HCT116 (cell line): ENCODE measurements at regions not wholly inside any gene's neighbourhood (a gene's known extent, or its start where the extent isn't known, plus 50 kb on each side); places are given as distances from the start of the nearest gene placed in this dataset.

Experiments
- ATAC-seq: fragments of 200-7000 bp; cut with Tn5 transposase; 2 replicates; pipeline ENCODE4 v1.9.1; 2020; ENCODE audit warnings: mild to moderate bottlenecking, moderate library complexity
- BruUV-seq: library from RNA; stranded (reverse); fragments of 400-500 nt; replicated peaks from 2 replicates; lab custom pipeline; 2021; lab: Mats Ljungman, UMichigan
- CTCF ChIA-PET: fragments of 300-600 bp; sonication (Branson Sonifier 250); formaldehyde crosslinking; loops from one replicate; lab custom pipeline; 2021; ENCODE audit warnings: antibody characterized with exemption; lab: Charles Lee
- POLR2A ChIA-PET: fragments of 300-600, 350-600 bp; sonication (Branson Sonifier 250); formaldehyde crosslinking; loops from one replicate; lab custom pipeline; 2021; ENCODE audit warnings: antibody characterized with exemption; lab: Charles Lee
- RAD21 ChIA-PET, 2 experiments: fragments of 300-600 bp; sonication (Branson Sonifier 250); formaldehyde crosslinking; loops; one replicate each; lab custom pipeline; 2023; ENCODE audit warnings: low total read pairs in 2 of 2; ENCODE audit not compliant: uncharacterized antibody in 2 of 2, unreplicated experiment in 2 of 2, low non-redundant PET in 1 of 2; lab: Charles Lee
- DNase-seq: peaks from one replicate; pipeline ENCODE4 v3.0.0-alpha.2; 2010; ENCODE audit warnings: low read depth, low spot score
- H2AFZ ChIP-seq: fragments of 200-600 bp; shearing (Covaris generic), sonication (generic); 2 replicates; pipeline ENCODE4 v1.6.1; 2017; ENCODE audit warnings: low read depth, mixed run types, mixed read lengths, antibody characterized with exemption, low read length; ENCODE audit not compliant: poor library complexity, severe bottlenecking
- H3K27ac ChIP-seq: 2 replicates; pipeline ENCODE4 v1.5.1; 2012; ENCODE audit warnings: low read depth, low read length
- H3K27me3 ChIP-seq: fragments of 200-600 bp; sonication (generic); 2 replicates; pipeline ENCODE4 v1.6.1; 2016; ENCODE audit warnings: mixed run types, low read length, mixed read lengths; ENCODE audit not compliant: insufficient read depth
- H3K36me3 ChIP-seq, 2 experiments: fragments of 200-500 bp in 1 of 2; fragments of 200-600 bp in 1 of 2; sonication (Bioruptor generic) in 1 of 2; sonication (generic) in 1 of 2; 2 replicates each; pipeline versions ENCODE4 v1.5.1 to v1.6.1; 2014 to 2016; ENCODE audit warnings: low read length in 2 of 2, inconsistent platforms in 1 of 2, mixed read lengths in 1 of 2, mixed run types in 1 of 2; ENCODE audit not compliant: insufficient read depth in 2 of 2, control insufficient read depth in 1 of 2
- H3K4me1 ChIP-seq, 2 experiments: fragments of 200-600 bp in 1 of 2; sonication (generic) in 1 of 2; 2 replicates each; pipeline versions ENCODE4 v1.5.1 to v1.6.1; 2012 to 2017; ENCODE audit warnings: low read length in 2 of 2, inconsistent platforms in 1 of 2, mild to moderate bottlenecking in 1 of 2, mixed read lengths in 1 of 2, mixed run types in 1 of 2, moderate library complexity in 1 of 2; ENCODE audit not compliant: insufficient read depth in 2 of 2, control insufficient read depth in 1 of 2
- H3K4me2 ChIP-seq: fragments of 200-600 bp; sonication (generic); 2 replicates; pipeline ENCODE4 v1.6.1; 2017; ENCODE audit warnings: mixed run types, low read length, mixed read lengths
- H3K4me3 ChIP-seq, 2 experiments: fragments of 200-600 bp in 1 of 2; sonication (generic) in 1 of 2; replicated peaks in 1 of 2; 2 replicates each; pipeline ENCODE4 v1.5.1; 2011 to 2016; ENCODE audit warnings: low read length in 2 of 2, control low read depth in 1 of 2, low read depth in 1 of 2, mild to moderate bottlenecking in 1 of 2, mixed read lengths in 1 of 2, mixed run types in 1 of 2
- H3K79me2 ChIP-seq: fragments of 200-600 bp; sonication (generic); 2 replicates; pipeline ENCODE4 v1.6.1; 2017; ENCODE audit warnings: mild to moderate bottlenecking, mixed run types, low read length, moderate library complexity, mixed read lengths; ENCODE audit not compliant: insufficient read depth
- H3K9ac ChIP-seq: fragments of 200-600 bp; sonication (generic); 2 replicates; pipeline ENCODE4 v1.6.1; 2016; ENCODE audit warnings: low read length, mixed read lengths
- H3K9me2 ChIP-seq: fragments of 200-600 bp; sonication (generic), shearing (Covaris generic); 2 replicates; pipeline ENCODE4 v1.6.1; 2017; ENCODE audit warnings: mixed run types, mild to moderate bottlenecking, moderate library complexity; ENCODE audit not compliant: insufficient read depth
- H3K9me3 ChIP-seq, 2 experiments: fragments of 200-500 bp in 1 of 2; fragments of 200-600 bp in 1 of 2; sonication (Bioruptor generic) in 1 of 2; sonication (generic) in 1 of 2; 2 replicates each; pipeline ENCODE4 v1.6.1; 2014 to 2017; ENCODE audit warnings: low read length in 2 of 2, mixed read lengths in 2 of 2, inconsistent platforms in 1 of 2, low read depth in 1 of 2, mild to moderate bottlenecking in 1 of 2, mixed run types in 1 of 2, moderate library complexity in 1 of 2; ENCODE audit not compliant: control insufficient read depth in 1 of 2, insufficient read depth in 1 of 2
- H4K20me1 ChIP-seq: fragments of 200-600 bp; sonication (generic), shearing (Covaris generic); 2 replicates; pipeline ENCODE4 v1.6.1; 2017; ENCODE audit warnings: mixed run types, mild to moderate bottlenecking, moderate library complexity; ENCODE audit not compliant: insufficient read depth
- CBX3 ChIP-seq: IDR thresholded peaks from 2 replicates; pipeline ENCODE4 v1.6.1; 2012; ENCODE audit warnings: low read depth
- CTCF ChIP-seq, 3 experiments: fragments of 200-600 bp in 1 of 3; sonication (generic) in 1 of 3; IDR thresholded peaks in 2 of 3; conservative IDR thresholded peaks in 1 of 3; 2 replicates each; pipeline ENCODE4 v1.5.1; 2012 to 2017; ENCODE audit warnings: low read depth in 2 of 3, low read length in 2 of 3, antibody characterized with exemption in 1 of 3, borderline replicate concordance in 1 of 3, control low read depth in 1 of 3, mild to moderate bottlenecking in 1 of 3, mixed read lengths in 1 of 3, mixed run types in 1 of 3, moderate library complexity in 1 of 3; ENCODE audit not compliant: insufficient read depth in 1 of 3
- EGR1 ChIP-seq: IDR thresholded peaks from 2 replicates; pipeline ENCODE4 v1.6.1; 2012; ENCODE audit warnings: low read depth
- FOSL1 ChIP-seq: IDR thresholded peaks from 2 replicates; pipeline ENCODE4 v1.6.1; 2012; ENCODE audit warnings: low read depth
- JUND ChIP-seq: IDR thresholded peaks from 2 replicates; pipeline ENCODE4 v1.6.1; 2012
- POLR2AphosphoS5 ChIP-seq: IDR thresholded peaks from 2 replicates; pipeline ENCODE4 v1.6.1; 2011; ENCODE audit warnings: mild to moderate bottlenecking, low read depth, low read length, moderate library complexity
- SP1 ChIP-seq: IDR thresholded peaks from 2 replicates; pipeline ENCODE4 v1.6.1; 2012; ENCODE audit warnings: low read depth
- intact Hi-C: fragments of 100-400 bp; cut with micrococcal nuclease; formaldehyde crosslinking; loops from 2 replicates; pipeline ENCODE4 v1.10.0; 2022
- TF ChIP-seq, protein P1 (sequence below): IDR thresholded peaks from 2 replicates; pipeline ENCODE4 v1.6.1; 2012; ENCODE audit warnings: low read depth

DNA sequence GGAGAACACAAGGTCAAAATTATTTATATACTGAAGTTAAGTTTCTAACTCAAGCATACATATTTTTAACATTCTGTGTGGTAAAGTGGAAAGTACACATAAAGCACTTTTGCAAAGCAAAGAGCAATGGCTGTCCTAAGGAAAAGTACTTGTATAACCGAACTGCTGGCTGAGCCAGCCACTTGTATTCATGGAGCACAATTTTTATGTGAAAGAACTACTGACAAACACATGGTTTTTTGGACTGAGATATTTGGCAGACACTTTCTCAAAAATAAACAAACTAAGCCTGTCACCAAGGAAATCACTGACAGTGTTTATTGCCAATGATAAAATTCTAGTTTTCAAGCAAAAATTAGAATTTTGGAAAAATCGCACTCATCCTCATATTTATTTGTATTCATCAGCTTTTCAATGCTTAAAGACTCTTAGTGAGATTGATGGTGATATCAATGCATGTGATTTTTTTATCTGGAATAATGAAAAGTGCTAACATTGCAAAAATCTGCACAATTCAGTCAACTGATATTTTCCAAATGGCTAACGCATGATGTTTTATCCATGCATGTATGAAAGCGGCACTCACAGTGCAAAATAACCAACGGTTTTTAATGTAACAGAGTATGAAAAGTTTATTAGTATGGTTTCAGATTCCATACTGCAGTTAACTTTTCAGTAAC, 125.3 kb downstream of the IPO8 start:
- no peaks in the 10 kb centered on the region for H4K20me1 ChIP-seq
- intact Hi-C loops, result no loop called here
- no peaks in the 10 kb centered on the region for H3K9me2 ChIP-seq
- CTCF ChIA-PET, result no interaction called here
- POLR2A ChIA-PET, result no interaction called here
- no peaks in the 10 kb centered on the region for H3K4me1 ChIP-seq
- no peaks in the 10 kb centered on the region for H3K36me3 ChIP-seq
- no peaks in the 10 kb centered on the region; a peak in 1 of 4 replicates for H3K9me3 ChIP-seq
- TF ChIP-seq, protein P1, sequence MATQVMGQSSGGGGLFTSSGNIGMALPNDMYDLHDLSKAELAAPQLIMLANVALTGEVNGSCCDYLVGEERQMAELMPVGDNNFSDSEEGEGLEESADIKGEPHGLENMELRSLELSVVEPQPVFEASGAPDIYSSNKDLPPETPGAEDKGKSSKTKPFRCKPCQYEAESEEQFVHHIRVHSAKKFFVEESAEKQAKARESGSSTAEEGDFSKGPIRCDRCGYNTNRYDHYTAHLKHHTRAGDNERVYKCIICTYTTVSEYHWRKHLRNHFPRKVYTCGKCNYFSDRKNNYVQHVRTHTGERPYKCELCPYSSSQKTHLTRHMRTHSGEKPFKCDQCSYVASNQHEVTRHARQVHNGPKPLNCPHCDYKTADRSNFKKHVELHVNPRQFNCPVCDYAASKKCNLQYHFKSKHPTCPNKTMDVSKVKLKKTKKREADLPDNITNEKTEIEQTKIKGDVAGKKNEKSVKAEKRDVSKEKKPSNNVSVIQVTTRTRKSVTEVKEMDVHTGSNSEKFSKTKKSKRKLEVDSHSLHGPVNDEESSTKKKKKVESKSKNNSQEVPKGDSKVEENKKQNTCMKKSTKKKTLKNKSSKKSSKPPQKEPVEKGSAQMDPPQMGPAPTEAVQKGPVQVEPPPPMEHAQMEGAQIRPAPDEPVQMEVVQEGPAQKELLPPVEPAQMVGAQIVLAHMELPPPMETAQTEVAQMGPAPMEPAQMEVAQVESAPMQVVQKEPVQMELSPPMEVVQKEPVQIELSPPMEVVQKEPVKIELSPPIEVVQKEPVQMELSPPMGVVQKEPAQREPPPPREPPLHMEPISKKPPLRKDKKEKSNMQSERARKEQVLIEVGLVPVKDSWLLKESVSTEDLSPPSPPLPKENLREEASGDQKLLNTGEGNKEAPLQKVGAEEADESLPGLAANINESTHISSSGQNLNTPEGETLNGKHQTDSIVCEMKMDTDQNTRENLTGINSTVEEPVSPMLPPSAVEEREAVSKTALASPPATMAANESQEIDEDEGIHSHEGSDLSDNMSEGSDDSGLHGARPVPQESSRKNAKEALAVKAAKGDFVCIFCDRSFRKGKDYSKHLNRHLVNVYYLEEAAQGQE, result no peak
- TF ChIP-seq CTCF (IDR thresholded peaks at IDR 0.05 in 2 of 3, conservative IDR thresholded peaks at IDR 0.05 in 1 of 3; ENCODE audit: borderline replicate concordance in 1 of 3, insufficient read depth in 1 of 3, low read depth in 2 of 3, low read length in 2 of 3) (no peak), POLR2AphosphoS5 (no peak), CBX3 (no peak), EGR1 (no peak), JUND (no peak), FOSL1 (no peak), SP1 (no peak)
- no peak overlapping the region for H2AFZ ChIP-seq
- H3K9ac ChIP-seq, result no peak overlapping the region
- H3K79me2 ChIP-seq, result no peaks in the 10 kb centered on the region
- no TSS peak for BruUV-seq
- no peak overlapping the region for H3K4me2 ChIP-seq
- no peaks in the 10 kb centered on the region for H3K27me3 ChIP-seq
- no peak overlapping the region for H3K4me3 ChIP-seq
- no peak for DNase-seq
- ATAC-seq, result no peak
- no peak overlapping the region for H3K27ac ChIP-seq
- RAD21 ChIA-PET, result no interaction called here
